HG03342 (cell line): ENCODE measurements at regions not wholly inside any gene's neighbourhood (a gene's known extent, or its start where the extent isn't known, plus 50 kb on each side); places are given as distances from the start of the nearest gene placed in this dataset.
"Not testable (repeated sequence)": the region's sequence is repeated elsewhere in the genome, so short reads cannot be mapped to it uniquely, and the experiment has no call there.

Source experiments
- ATAC-seq: cut with Tn5 transposase; IDR thresholded peaks from one replicate; pipeline ENCODE4 v1.9.1; 2021; ENCODE audit warnings: mild to moderate bottlenecking, moderate library complexity; ENCODE audit not compliant: unreplicated experiment

GRCh38 chr21:16441789-16442188 is 712.0 kb downstream of the USP25 start:
- ATAC-seq = no peak

DNA sequence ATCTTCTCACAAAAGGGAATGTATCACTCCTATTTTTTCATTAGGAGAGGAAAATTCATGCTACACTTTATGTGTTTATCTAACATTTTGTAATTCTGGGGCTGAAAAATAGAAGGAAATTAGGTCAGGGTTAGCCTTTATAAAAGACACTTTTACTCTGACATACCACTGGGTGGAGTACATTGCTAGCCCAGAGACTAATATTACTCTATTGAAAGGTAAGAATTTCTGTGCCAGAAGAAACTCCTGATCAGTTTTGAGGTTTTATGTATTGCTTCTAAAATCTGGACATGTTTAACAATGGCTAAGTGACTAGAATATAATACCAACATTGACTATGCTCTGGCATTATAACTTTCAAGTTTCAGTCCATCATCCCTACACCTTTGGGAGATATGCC is 724.6 kb downstream of the USP25 start:
- no peak for ATAC-seq

GRCh38 chr21:16455526-16455925 is 725.7 kb downstream of the USP25 start:
- no peak for ATAC-seq

- ATAC-seq = no peak
Measured at GRCh38 chr21:16455978-16456377, 726.2 kb downstream of the USP25 start.

DNA sequence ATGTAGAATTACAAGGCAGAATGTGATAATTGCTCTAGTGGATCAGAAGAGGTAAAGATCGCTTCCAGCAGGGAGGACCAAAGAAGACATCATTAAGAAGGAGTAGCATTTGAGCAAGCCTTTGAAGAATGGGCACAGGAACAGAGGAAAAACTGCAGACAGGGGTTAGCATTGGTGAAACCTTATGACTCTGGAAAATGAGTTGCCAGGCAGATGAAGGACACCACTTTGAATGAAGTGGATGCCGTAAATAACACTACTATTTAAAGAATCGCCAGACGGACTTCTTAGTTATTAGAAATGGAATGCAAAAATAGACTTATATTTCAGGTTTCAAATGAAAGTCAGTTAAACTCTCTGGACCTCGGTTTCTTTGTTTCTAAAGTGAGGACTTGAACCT is 727.7 kb downstream of the USP25 start:
- no peak for ATAC-seq

DNA sequence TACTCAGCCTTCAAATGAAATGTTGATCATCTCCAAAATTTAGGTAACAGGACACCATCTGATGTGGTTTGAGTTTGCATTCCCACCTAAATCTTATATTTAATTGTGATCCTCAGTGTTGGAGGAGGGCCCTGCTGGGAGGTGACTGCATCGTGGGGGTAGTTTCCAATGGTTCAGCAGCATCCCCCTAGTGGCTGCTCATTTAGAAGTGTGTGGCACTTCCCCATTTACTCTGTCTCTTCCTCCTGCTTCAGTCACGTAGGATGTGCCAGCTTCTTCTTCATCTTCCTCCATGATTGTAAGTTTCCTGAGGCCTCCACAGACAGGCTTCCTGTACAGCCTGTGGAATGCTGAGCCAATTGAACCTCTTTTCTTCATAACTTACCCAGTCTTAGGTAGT is 731.2 kb downstream of the USP25 start:
- ATAC-seq = no peak

DNA sequence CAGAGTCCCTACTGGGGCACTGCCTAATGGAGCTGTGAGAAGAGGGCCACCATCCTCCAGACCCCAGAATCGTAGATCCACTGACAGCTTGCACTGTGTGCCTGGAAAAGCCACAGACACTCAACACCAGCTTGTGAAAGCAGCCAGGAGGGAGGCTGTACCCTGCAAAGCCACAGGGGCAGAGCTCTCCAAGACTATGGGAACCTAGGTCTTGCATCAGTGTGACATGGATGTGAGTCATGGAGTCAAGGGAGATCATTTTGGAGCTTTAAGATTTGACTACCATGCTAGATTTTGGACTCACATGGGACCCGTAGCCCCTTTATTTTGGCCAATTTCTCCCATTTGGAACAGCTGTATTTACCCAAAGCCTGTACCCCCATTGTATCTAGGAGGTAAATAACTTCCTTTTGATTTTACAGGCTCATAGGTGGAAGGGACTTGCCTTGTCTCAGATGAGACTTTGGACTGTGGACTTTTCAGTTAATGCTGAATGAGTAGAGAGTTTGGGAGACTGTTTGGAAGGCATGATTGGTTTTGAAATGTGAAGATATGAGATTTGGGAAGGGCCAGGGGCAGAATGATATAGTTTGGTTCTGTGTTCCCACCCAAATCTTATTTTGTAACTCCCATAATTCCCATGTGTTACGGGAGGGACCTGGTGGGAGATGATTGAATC is 734.6 kb downstream of the USP25 start:
- ATAC-seq = not testable (repeated sequence)

DNA sequence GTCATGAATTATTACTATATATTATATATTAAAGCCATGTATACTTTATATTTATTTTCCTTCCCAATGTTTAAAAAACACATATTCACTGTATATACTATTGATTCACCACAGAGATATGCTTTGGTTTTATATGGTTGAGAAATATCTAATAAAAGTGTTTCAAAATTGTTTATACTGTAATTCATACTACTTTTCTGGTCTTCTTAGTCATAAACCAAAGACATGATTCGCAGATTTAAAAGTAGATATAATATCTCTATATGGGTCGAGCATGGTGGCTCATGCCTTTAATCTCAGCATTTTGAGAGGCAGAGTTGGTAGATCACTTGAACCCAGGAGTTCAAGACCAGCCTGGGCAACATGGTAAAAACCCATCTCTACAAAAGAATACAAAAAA is 738.4 kb downstream of the USP25 start:
- no peak for ATAC-seq

DNA sequence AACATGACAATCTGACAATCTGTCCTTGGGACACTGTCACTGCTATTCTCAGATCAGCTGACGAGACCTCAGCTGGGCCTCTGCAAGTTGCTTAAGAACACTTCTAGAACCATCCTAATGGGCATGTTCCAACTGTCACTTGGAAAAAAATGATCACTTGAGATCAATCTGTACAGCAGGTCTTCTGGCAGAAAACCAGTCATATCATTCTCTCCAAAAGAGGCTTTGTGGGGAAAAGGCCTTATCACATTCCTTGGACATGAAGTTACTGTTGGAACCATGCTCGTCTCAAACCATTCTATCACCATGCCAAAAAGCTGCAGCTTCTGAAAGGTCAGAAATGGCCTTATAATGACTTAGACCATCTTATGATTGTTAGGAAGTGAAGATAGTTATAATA is 744.2 kb downstream of the USP25 start:
- ATAC-seq = no peak

GRCh38 chr21:16476056-16476825 is 746.5 kb downstream of the USP25 start:
- no peak for ATAC-seq

- no peak for ATAC-seq
Measured at GRCh38 chr21:16488042-16488441, 758.3 kb downstream of the USP25 start.

DNA sequence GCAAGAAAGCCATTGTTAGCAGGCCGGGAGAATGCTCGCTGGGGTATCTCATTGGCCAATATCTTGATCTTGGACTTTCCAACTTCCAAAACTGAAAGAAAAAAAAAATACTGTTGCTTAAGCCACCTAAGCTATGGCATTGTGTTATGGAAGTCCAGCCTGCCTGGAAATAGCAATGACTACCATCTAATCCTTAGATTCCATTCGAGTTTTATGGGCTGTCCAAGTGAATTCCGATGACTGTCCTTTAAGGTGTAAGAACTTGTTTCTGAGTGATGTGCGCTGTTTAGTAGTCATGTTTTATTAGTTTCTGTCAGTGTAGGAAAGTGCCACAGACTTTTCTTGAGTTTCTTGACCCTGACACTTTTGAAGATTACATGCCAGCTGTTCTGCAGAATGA is 762.6 kb downstream of the USP25 start:
- no peak for ATAC-seq

- no peak for ATAC-seq
Measured at GRCh38 chr21:16492892-16493291, 763.1 kb downstream of the USP25 start.

DNA sequence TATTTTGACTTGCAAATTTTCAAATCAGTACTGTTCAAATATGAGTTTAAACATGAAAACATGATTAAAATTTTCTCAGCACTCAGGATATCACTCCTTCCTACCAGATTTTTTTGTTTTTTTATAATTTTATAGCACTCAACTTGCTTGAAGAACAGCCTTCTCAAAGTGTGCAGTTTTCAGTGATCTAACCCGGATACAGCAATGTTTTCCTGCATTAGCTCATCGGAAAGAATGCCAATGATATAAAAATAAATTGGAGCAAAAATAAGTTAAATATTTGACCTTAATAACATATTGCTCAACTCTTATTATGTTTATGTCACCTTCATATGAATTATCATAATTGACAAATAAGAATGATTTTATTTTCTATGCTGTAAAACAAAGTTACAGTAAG is 766.8 kb downstream of the USP25 start:
- no peak for ATAC-seq

- no peak for ATAC-seq
Measured at GRCh38 chr21:16500271-16500670, 770.5 kb downstream of the USP25 start.

GRCh38 chr21:16502273-16502672 is 772.5 kb downstream of the USP25 start:
- no peak for ATAC-seq

DNA sequence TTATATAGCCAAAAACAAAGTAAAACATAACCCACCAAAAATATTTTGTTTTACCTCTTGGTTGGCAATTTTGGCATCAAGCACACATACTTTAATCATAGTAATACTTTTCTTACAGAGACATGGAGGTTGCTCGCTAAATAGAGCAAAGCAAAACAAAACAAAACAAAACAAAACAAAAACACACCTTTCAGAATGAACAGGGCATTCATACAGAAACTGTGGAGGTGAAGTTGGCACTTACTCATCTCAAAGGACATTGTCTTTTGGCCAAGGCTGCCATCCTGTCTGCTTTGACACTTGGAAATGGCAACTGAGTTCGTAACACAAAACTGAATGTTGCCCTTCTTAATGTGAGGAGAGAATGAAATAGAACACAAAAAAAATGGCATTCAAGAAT is 773.1 kb downstream of the USP25 start:
- ATAC-seq = no peak

DNA sequence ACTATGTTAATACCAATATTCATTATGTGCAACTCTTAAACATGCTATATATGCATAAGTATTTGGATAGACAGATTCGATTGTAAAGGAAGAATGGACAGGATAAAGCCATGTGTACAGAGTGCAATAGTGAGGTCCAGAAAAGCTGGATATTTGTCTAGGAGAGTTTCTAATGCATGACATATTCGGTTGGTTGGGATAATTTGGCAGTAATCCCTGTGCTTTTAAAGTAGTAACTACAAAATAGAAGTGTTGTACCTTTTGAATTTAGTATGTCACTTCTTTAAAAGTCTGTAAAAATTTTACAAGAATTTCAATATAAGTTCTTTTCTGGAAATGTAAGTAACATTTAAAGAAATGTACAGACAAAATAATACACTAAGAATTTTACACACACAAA is 774.5 kb downstream of the USP25 start:
- ATAC-seq = no peak

- ATAC-seq = no peak
Measured at GRCh38 chr21:16504766-16505165, 775.0 kb downstream of the USP25 start.

DNA sequence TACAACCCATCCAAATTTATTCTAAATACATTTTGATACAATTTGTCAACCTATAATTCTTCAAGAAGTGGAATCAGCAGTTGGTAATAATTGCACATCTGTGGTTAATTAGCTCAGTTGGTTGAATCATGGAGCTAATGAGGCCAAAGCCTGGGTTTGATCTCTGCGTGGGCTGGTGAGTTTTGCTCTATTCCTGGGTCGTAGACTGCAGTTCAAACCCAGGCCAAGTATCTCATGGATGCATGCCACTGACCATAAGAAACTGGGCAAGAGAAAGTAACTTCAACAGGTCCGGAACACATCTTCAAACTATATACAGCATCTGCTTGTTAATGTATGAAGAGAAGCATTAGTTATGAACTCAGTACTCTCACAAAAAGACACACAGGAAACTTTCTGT is 779.7 kb downstream of the USP25 start:
- no peak for ATAC-seq

DNA sequence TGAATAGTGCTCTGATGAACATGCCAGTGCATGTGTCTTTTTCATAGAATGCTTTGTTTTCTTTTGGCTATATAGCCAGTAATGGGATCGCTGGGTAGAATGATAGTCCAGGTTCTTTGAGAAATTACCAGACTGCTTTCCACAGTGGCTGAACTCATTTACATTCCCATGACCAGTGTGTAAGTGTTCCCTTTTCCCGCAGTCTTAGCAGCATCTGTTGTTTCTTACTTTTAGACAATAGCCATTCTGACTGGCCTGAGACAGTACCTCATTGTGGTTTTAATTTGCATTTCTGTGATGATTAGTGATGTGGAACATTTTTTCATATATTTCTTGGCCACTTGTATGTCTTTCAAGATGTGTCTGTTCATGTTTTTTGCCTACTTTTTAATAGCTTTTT is 784.5 kb downstream of the USP25 start:
- no peak for ATAC-seq

GRCh38 chr21:16517383-16517782 is 787.6 kb downstream of the USP25 start:
- no peak for ATAC-seq

DNA sequence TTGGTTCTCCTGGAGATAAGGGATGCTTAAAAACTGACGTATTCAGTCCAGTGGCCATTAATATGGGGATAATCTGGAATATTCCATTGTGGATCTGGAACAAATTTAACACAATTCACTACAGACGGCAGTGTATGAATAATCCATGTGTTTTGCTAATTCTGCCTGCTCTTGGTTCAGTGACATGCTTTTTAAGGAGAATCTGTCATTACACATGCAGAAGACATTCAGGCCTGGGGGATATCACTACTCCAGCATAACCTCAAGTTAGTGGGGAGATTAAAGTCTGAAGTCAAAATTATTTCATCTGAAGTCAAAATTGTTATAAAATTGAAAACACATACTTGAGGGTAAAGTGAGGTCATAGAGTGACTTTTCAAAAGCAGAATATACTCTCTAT is 789.3 kb downstream of the USP25 start:
- ATAC-seq = no peak
